CD4-positive, alpha-beta T cell (primary cell): ENCODE measurements at regions not wholly inside any gene's neighbourhood (a gene's known extent, or its start where the extent isn't known, plus 50 kb on each side); places are given as distances from the start of the nearest gene placed in this dataset.
"Not testable (repeated sequence)": the region's sequence is repeated elsewhere in the genome, so short reads cannot be mapped to it uniquely, and the experiment has no call there.

Experiments
- ATAC-seq: fragments of 200-7000 bp; cut with Tn5 transposase; one replicate; pipeline ENCODE4 v1.10.0; 2022; ENCODE audit warnings: mild to moderate bottlenecking; ENCODE audit not compliant: poor library complexity
- CTCF ChIA-PET: fragments of 350-600 bp; sonication (Branson Sonifier 250); formaldehyde crosslinking; loops from one replicate; lab custom pipeline; 2021; ENCODE audit warnings: antibody characterized with exemption, inconsistent platforms; lab: Charles Lee
- POLR2A ChIA-PET: fragments of 350-600 bp; sonication (Branson Sonifier 250); formaldehyde crosslinking; loops from one replicate; lab custom pipeline; 2021; ENCODE audit warnings: antibody characterized with exemption, inconsistent platforms; lab: Charles Lee
- DNase-seq, 14 experiments: peaks; one replicate each; pipeline ENCODE4 v3.0.0-alpha.2; 2013 to 2020; ENCODE audit warnings: mixed read lengths in 2 of 14
- H3K27ac ChIP-seq, 2 donors: one replicate each; pipeline versions ENCODE4 v1.5.1 to v1.7.0; 2013; ENCODE audit warnings: low read length in 2 of 2, low read depth in 1 of 2, mild to moderate bottlenecking in 1 of 2
- H3K27me3 ChIP-seq, 2 experiments: 1 replicate in 1 of 2; 2 replicates in 1 of 2; pipeline versions ENCODE4 v1.6.1 to v1.7.0; 2013; ENCODE audit warnings: low read length in 2 of 2, control low read depth in 1 of 2, mild to moderate bottlenecking in 1 of 2, moderate library complexity in 1 of 2; ENCODE audit not compliant: insufficient read depth in 2 of 2, control insufficient read depth in 1 of 2
- H3K36me3 ChIP-seq: one replicate; pipeline ENCODE4 v1.6.1; 2013; ENCODE audit warnings: low read length, control low read depth; ENCODE audit not compliant: insufficient read depth
- H3K4me1 ChIP-seq: one replicate; pipeline ENCODE4 v1.6.1; 2013; ENCODE audit warnings: low read length, control low read depth; ENCODE audit not compliant: insufficient read depth
- H3K4me3 ChIP-seq: one replicate; pipeline ENCODE4 v1.5.1; 2013; ENCODE audit warnings: mild to moderate bottlenecking, low read length, moderate library complexity
- H3K9me3 ChIP-seq, 2 experiments: 1 replicate in 1 of 2; 2 replicates in 1 of 2; pipeline versions ENCODE4 v1.6.1 to v1.7.0; 2013; ENCODE audit warnings: low read length in 2 of 2, mild to moderate bottlenecking in 2 of 2, control low read depth in 1 of 2, moderate library complexity in 1 of 2; ENCODE audit not compliant: control insufficient read depth in 1 of 2, insufficient read depth in 1 of 2
- H3K27ac Mint-ChIP-seq: one replicate; pipeline ENCODE4 v1.8.0; 2020; ENCODE audit warnings: mixed read lengths
- H3K27me3 Mint-ChIP-seq: one replicate; pipeline ENCODE4 v1.8.0; 2021; ENCODE audit warnings: mixed read lengths
- H3K36me3 Mint-ChIP-seq: one replicate; pipeline ENCODE4 v1.8.0; 2021; ENCODE audit warnings: low read depth, mixed read lengths
- H3K4me1 Mint-ChIP-seq: one replicate; pipeline ENCODE4 v1.8.0; 2021; ENCODE audit warnings: low read depth, mixed read lengths
- H3K4me3 Mint-ChIP-seq: one replicate; pipeline ENCODE4 v1.8.0; 2020; ENCODE audit warnings: mild to moderate bottlenecking, mixed read lengths
- H3K9me3 Mint-ChIP-seq: one replicate; pipeline ENCODE4 v1.8.0; 2020; ENCODE audit warnings: mixed read lengths
- intact Hi-C, 2 experiments: fragments of 100-400 bp; cut with DNase I in 1 of 2; cut with micrococcal nuclease in 1 of 2; formaldehyde crosslinking; loops; one replicate each; pipeline versions ENCODE4 v1.15.1 to v1.9.0; 2023 to 2025; cut with DNase I, micrococcal nuclease
- TF ChIP-seq, protein P1 (sequence below): fragments of 200-600 bp; IDR thresholded peaks from one replicate; pipeline ENCODE4 v1.8.0; 2022; ENCODE audit warnings: antibody characterized with exemption, mild to moderate bottlenecking

DNA sequence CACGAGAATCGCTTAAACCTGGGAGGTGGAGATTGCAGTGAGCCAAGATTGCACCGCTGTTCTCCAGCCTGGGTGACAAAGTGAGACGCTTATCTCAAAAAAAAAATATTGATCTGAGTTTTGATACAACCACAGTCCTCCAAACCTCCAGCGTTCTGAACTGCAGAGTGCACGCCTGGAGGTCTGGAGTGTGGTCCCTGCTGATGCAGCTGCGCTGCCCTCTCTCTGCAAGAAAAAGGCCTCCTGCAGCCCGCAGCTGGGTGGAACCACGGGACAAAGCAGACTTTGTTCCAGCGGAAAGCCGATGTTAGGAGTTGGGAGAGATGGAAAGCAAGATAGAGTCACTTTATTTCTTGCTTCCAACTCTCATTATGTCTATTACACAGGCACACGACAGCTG, 144.9 kb upstream of the SOD1 start:
- ATAC-seq: no peak
- intact Hi-C loops: no loop called here

DNA sequence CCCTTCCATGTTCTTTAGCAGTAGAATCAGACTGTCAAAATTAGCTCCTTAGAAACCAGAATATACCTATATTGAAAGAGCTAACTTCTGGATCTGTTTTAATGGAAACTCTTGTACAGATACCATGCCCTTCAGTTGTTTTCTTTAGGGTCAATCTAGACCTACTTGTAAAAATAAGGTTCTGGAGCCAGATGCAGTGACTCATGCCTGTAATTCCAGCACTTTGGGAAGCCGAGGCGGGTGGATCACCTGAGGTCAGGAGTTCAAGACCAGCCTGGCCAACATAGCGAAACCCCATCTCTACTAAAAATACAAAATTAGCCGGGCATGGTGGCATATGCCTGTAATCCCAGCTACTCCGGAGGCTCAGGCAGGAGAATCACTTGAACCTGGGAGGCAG, 146.0 kb upstream of the SOD1 start:
- POLR2A ChIA-PET, intact Hi-C loops, H3K36me3 Mint-ChIP-seq, H3K27me3 Mint-ChIP-seq, H3K9me3 ChIP-seq, H3K27me3 ChIP-seq, H3K4me3 Mint-ChIP-seq, DNase-seq, H3K36me3 ChIP-seq, ATAC-seq, H3K27ac ChIP-seq, H3K4me3 ChIP-seq, CTCF ChIA-PET, H3K27ac Mint-ChIP-seq, H3K9me3 Mint-ChIP-seq: not testable (repeated sequence)
- H3K4me1 ChIP-seq: peaks cover 17% of the 10 kb centered on the region
- peaks cover 18% of the 10 kb centered on the region for H3K4me1 Mint-ChIP-seq

More for the DNA sequence above, 144.9 kb upstream of the SOD1 start:
- H3K4me1 Mint-ChIP-seq: peaks cover 8% of the 10 kb centered on the region
- H3K4me1 ChIP-seq: peaks cover 9% of the 10 kb centered on the region
- H3K4me3 Mint-ChIP-seq: no peak overlapping the region
- DNase-seq: no peak
- no peaks in the 10 kb centered on the region for H3K27me3 ChIP-seq
- H3K27ac ChIP-seq: no peak overlapping the region
- H3K36me3 Mint-ChIP-seq: no peaks in the 10 kb centered on the region
- no peaks in the 10 kb centered on the region for H3K27me3 Mint-ChIP-seq
- H3K9me3 ChIP-seq: no peaks in the 10 kb centered on the region
- H3K27ac Mint-ChIP-seq: no peak overlapping the region
- TF ChIP-seq, protein P1, sequence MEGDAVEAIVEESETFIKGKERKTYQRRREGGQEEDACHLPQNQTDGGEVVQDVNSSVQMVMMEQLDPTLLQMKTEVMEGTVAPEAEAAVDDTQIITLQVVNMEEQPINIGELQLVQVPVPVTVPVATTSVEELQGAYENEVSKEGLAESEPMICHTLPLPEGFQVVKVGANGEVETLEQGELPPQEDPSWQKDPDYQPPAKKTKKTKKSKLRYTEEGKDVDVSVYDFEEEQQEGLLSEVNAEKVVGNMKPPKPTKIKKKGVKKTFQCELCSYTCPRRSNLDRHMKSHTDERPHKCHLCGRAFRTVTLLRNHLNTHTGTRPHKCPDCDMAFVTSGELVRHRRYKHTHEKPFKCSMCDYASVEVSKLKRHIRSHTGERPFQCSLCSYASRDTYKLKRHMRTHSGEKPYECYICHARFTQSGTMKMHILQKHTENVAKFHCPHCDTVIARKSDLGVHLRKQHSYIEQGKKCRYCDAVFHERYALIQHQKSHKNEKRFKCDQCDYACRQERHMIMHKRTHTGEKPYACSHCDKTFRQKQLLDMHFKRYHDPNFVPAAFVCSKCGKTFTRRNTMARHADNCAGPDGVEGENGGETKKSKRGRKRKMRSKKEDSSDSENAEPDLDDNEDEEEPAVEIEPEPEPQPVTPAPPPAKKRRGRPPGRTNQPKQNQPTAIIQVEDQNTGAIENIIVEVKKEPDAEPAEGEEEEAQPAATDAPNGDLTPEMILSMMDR: no peak
- POLR2A ChIA-PET: no interaction called here
- H3K36me3 ChIP-seq: no peaks in the 10 kb centered on the region
- CTCF ChIA-PET: no interaction called here
- H3K9me3 Mint-ChIP-seq: no peaks in the 10 kb centered on the region
- H3K4me3 ChIP-seq: no peak overlapping the region

DNA sequence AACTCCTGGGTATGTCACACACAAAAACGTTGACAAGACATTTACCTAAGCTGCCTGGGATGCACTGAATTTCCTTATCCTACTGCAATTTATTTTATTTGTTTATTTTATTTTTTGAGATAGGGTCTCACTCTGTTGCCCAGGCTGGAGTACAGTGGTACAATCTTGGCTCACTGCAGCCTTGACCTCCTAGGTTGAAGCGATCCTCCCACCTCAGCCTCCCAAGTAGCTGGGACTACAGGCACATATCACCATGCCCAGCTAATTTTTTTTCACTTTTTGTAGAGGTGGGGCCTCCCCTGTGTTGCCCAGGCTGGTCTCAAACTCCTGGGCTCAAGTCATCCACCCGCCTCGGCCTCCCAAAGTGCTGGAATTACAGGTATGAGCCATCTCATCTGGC, 147.5 kb upstream of the SOD1 start:
- H3K27me3 ChIP-seq, CTCF ChIA-PET: not testable (repeated sequence)

DNA sequence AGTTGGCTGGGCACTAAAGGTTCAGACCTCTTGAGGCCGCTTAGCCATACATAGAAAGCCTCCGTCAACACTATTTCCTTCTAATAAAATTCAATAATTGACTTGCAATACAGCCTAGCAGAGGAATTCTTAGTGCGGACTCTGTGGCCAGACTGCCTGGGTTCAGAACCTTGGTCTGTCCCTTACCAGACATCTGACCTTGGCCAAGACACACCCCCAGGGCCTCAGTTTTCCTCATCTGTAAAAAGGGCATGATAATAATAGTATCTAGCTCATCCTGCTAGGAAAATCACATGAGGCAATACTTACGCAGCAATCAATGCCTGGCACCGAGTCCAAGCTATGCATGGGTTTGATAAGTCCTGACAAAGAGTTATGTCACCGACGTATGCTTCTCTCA, 148.2 kb upstream of the SOD1 start:
- ATAC-seq (no peak), DNase-seq (no peak)
- TF ChIP-seq, protein P1: no peak
- Mint-ChIP-seq H3K27ac (no peak overlapping the region), H3K9me3 (no peaks in the 10 kb centered on the region), H3K4me1 (peaks cover 27% of the 10 kb centered on the region), H3K36me3 (no peaks in the 10 kb centered on the region), H3K4me3 (no peak overlapping the region), H3K27me3 (no peaks in the 10 kb centered on the region)
- no peak overlapping the region for H3K27ac ChIP-seq
- no peaks in the 10 kb centered on the region for H3K36me3 ChIP-seq
- H3K27me3 ChIP-seq: no peaks in the 10 kb centered on the region
- ChIA-PET CTCF (no interaction called here), POLR2A (no interaction called here)
- no peaks in the 10 kb centered on the region for H3K9me3 ChIP-seq
- intact Hi-C loops: no loop called here
- no peak overlapping the region for H3K4me3 ChIP-seq
- H3K4me1 ChIP-seq: peaks cover 17% of the 10 kb centered on the region

More for the DNA sequence above, 147.5 kb upstream of the SOD1 start:
- DNase-seq, H3K4me3 ChIP-seq, H3K36me3 Mint-ChIP-seq, H3K4me3 Mint-ChIP-seq, H3K9me3 ChIP-seq, H3K27ac ChIP-seq, H3K9me3 Mint-ChIP-seq, ATAC-seq, POLR2A ChIA-PET, H3K27ac Mint-ChIP-seq, H3K36me3 ChIP-seq, H3K27me3 Mint-ChIP-seq, intact Hi-C loops: not testable (repeated sequence)
- H3K4me1 ChIP-seq: peaks cover 17% of the 10 kb centered on the region
- H3K4me1 Mint-ChIP-seq: peaks cover 24% of the 10 kb centered on the region
